AG04449 (cell line): ENCODE measurements at regions not wholly inside any gene's neighbourhood (a gene's known extent, or its start where the extent isn't known, plus 50 kb on each side); places are given as distances from the start of the nearest gene placed in this dataset.
"Not testable (repeated sequence)": the region's sequence is repeated elsewhere in the genome, so short reads cannot be mapped to it uniquely, and the experiment has no call there.

Source experiments
- CTCF ChIA-PET: fragments of 350-600 bp; formaldehyde crosslinking; extraction: SDS; loops from one replicate; lab custom pipeline; 2021; ENCODE audit warnings: antibody characterized with exemption; lab: Yijun Ruan, JAX
- POLR2A ChIA-PET: fragments of 400-600, 350-600 bp; formaldehyde crosslinking; extraction: SDS; loops from one replicate; lab custom pipeline; 2020; ENCODE audit warnings: antibody characterized with exemption, inconsistent platforms; lab: Yijun Ruan, JAX
- DNase-seq: peaks from one replicate; pipeline ENCODE4 v3.0.0-alpha.2; 2010; ENCODE audit warnings: low read depth, low spot score
- H3K4me3 ChIP-seq: 2 replicates; pipeline ENCODE4 v1.5.1; 2011; ENCODE audit warnings: low read depth, mild to moderate bottlenecking, control low read depth, low read length
- CTCF ChIP-seq: IDR thresholded peaks from one replicate; pipeline ENCODE4 v1.5.1; 2011; ENCODE audit warnings: mild to moderate bottlenecking, moderate library complexity, low read length, control low read depth, inconsistent platforms; ENCODE audit not compliant: insufficient read depth; ENCODE audit errors: missing control alignments

- no peak overlapping the region for H3K4me3 ChIP-seq
- ChIA-PET POLR2A (no interaction called here), CTCF (no interaction called here)
- no peak for DNase-seq
- TF ChIP-seq CTCF: no peak
Measured at GRCh38 chr4:180341926-180342325, 1901.3 kb upstream of the TENM3 start.

- H3K4me3 ChIP-seq: no peak overlapping the region
- ChIA-PET CTCF (no interaction called here), POLR2A (no interaction called here)
- DNase-seq: no peak
- TF ChIP-seq CTCF: no peak
Measured at GRCh38 chr4:180350901-180351300, 1892.3 kb upstream of the TENM3 start.

- ChIA-PET POLR2A (no interaction called here), CTCF (no interaction called here)
- no peak overlapping the region for H3K4me3 ChIP-seq
- DNase-seq: no peak
- TF ChIP-seq CTCF: no peak
Measured at GRCh38 chr4:180356766-180357165, 1886.4 kb upstream of the TENM3 start.

- POLR2A ChIA-PET, DNase-seq, CTCF ChIA-PET, H3K4me3 ChIP-seq: not testable (repeated sequence)
Measured at GRCh38 chr4:180360113-180360512, 1883.1 kb upstream of the TENM3 start.

GRCh38 chr4:180363815-180364214, 1879.4 kb upstream of the TENM3 start:
- CTCF ChIA-PET: no interaction called here
- DNase-seq: no peak
- POLR2A ChIA-PET: no interaction called here

GRCh38 chr4:180372691-180373090, 1870.5 kb upstream of the TENM3 start:
- CTCF ChIA-PET: no interaction called here
- no peak for TF ChIP-seq CTCF
- H3K4me3 ChIP-seq: no peak overlapping the region
- POLR2A ChIA-PET: no interaction called here
- DNase-seq: no peak

More at GRCh38 chr4:180363815-180364214, 1879.4 kb upstream of the TENM3 start:
- no peak overlapping the region for H3K4me3 ChIP-seq
- TF ChIP-seq CTCF: no peak

- no peak overlapping the region for H3K4me3 ChIP-seq
- CTCF ChIA-PET: no interaction called here
- POLR2A ChIA-PET: no interaction called here
- no peak for TF ChIP-seq CTCF
- DNase-seq: no peak
Measured at GRCh38 chr4:180377741-180378140, 1865.5 kb upstream of the TENM3 start.
